ENCODE measurements at regions not wholly inside any gene's neighbourhood (a gene's known extent, or its start where the extent isn't known, plus 50 kb on each side); places are given as distances from the start of the nearest gene placed in this dataset.

- Histone ChIP-seq H3K4me1 (no peaks in the 10 kb centered on the region), H3K9me3 (no peaks in the 10 kb centered on the region), H3K36me3 (no peaks in the 10 kb centered on the region), H3K4me3 (no peak overlapping the region), H3K27me3 (no peaks in the 10 kb centered on the region), H3K27ac (no peak overlapping the region)
- no peak for ATAC-seq
- intact Hi-C loops (cut with DNase I) = no loop called here
- TF ChIP-seq CTCF (IDR thresholded peaks at IDR 0.05) (no peak), POLR2A (IDR thresholded peaks at IDR 0.05) (no peak)
- DNase-seq = no peak
- WGBS (ENCODE audit: insufficient coverage, low coverage, low lambda C conversion rate, missing lambda C conversion rate) = 31% methylated on average over 1 of the region's 1 CpG
Observed at GRCh38 chr2:226272435-226272834, 527.2 kb downstream of the IRS1 start.

GRCh38 chr2:226270285-226271058 is 529.1 kb downstream of the IRS1 start:
- Histone ChIP-seq H3K27ac (no peak overlapping the region), H3K4me3 (no peak overlapping the region), H3K36me3 (no peaks in the 10 kb centered on the region), H3K4me1 (no peaks in the 10 kb centered on the region), H3K9me3 (no peaks in the 10 kb centered on the region), H3K27me3 (no peaks in the 10 kb centered on the region)
- no peak for TF ChIP-seq CTCF (IDR thresholded peaks at IDR 0.05)
- TF ChIP-seq POLR2A (IDR thresholded peaks at IDR 0.05) = no peak
- intact Hi-C loops (cut with DNase I) = no loop called here
- 36% methylated on average over 6 of the region's 6 CpGs for WGBS (ENCODE audit: insufficient coverage, low coverage, low lambda C conversion rate, missing lambda C conversion rate)
- ATAC-seq (no peak), DNase-seq (no peak)

GRCh38 chr2:226267516-226268289 is 531.9 kb downstream of the IRS1 start:
- DNase-seq = no peak
- no peaks in the 10 kb centered on the region for H3K27me3 ChIP-seq
- no peaks in the 10 kb centered on the region for H3K9me3 ChIP-seq
- no peak for ATAC-seq
- no peak overlapping the region for H3K27ac ChIP-seq
- WGBS (ENCODE audit: insufficient coverage, low coverage, low lambda C conversion rate, missing lambda C conversion rate) = no CpG with 5 or more reads among the region's 3 CpGs
- H3K36me3 ChIP-seq = no peaks in the 10 kb centered on the region
- H3K4me1 ChIP-seq = no peaks in the 10 kb centered on the region
- H3K4me3 ChIP-seq = no peak overlapping the region
- intact Hi-C loops (cut with DNase I) = no loop called here
- TF ChIP-seq POLR2A (IDR thresholded peaks at IDR 0.05) (no peak), CTCF (IDR thresholded peaks at IDR 0.05) (no peak)

- Histone ChIP-seq H3K27ac (no peak overlapping the region), H3K27me3 (no peaks in the 10 kb centered on the region), H3K9me3 (no peaks in the 10 kb centered on the region), H3K4me3 (no peak overlapping the region), H3K36me3 (no peaks in the 10 kb centered on the region), H3K4me1 (no peaks in the 10 kb centered on the region)
- intact Hi-C loops (cut with DNase I) = no loop called here
- no peak for ATAC-seq
- 76% methylated on average over 4 of the region's 4 CpGs for WGBS (ENCODE audit: insufficient coverage, low coverage, low lambda C conversion rate, missing lambda C conversion rate)
- no peak for TF ChIP-seq POLR2A (IDR thresholded peaks at IDR 0.05)
- TF ChIP-seq CTCF (IDR thresholded peaks at IDR 0.05) = no peak
- no peak for DNase-seq
Observed at GRCh38 chr2:226256709-226257376, 542.8 kb downstream of the IRS1 start.
